ENCODE measurements at regions not wholly inside any gene's neighbourhood (a gene's known extent, or its start where the extent isn't known, plus 50 kb on each side); places are given as distances from the start of the nearest gene placed in this dataset.

GRCh38 chr9:100759215-100759614 is 181.3 kb downstream of the CAVIN4 start:
- TF ChIP-seq CTCF (IDR thresholded peaks at IDR 0.05): no peak
- TF ChIP-seq TCF7L2 (IDR thresholded peaks at IDR 0.05; ENCODE audit: low read depth, low read length): no peak
- no peak for TF ChIP-seq SIN3A (IDR thresholded peaks at IDR 0.05; ENCODE audit: borderline replicate concordance, insufficient read depth, low read depth, low read length)
- no peak for TF ChIP-seq REST (IDR thresholded peaks at IDR 0.05; ENCODE audit: insufficient read depth in 1 of 2, low read depth in 2 of 2, low read length in 1 of 2)

Measured in Panc1 (cell line).